ENCODE measurements at regions not wholly inside any gene's neighbourhood (a gene's known extent, or its start where the extent isn't known, plus 50 kb on each side); places are given as distances from the start of the nearest gene placed in this dataset.

DNA sequence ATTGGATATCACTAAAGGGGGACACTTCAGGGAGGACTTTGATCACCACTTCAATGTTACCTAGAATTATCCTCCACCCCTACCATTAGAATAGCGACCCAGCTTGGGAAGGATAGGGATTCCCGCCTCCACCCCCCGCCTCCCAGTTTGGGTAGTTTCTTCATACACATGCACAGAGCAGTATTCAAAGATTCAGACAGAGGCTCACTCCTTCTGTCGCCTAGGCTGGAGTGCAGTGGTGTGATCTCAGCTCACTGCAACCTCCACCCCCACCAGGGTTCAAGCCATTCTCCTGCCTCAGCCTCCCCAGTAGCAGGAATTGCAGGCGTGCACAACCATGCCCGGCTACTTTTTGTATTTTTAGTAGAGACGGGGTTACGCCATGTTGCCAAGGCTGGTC, 1166.1 kb downstream of the TYW1 start:
- intact Hi-C loops (cut with micrococcal nuclease) = no loop called here
- TF ChIP-seq, protein P1, sequence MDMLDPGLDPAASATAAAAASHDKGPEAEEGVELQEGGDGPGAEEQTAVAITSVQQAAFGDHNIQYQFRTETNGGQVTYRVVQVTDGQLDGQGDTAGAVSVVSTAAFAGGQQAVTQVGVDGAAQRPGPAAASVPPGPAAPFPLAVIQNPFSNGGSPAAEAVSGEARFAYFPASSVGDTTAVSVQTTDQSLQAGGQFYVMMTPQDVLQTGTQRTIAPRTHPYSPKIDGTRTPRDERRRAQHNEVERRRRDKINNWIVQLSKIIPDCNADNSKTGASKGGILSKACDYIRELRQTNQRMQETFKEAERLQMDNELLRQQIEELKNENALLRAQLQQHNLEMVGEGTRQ (IDR thresholded peaks at IDR 0.05; ENCODE audit: low read depth, low read length) = no peak
- TF ChIP-seq, protein P2, sequence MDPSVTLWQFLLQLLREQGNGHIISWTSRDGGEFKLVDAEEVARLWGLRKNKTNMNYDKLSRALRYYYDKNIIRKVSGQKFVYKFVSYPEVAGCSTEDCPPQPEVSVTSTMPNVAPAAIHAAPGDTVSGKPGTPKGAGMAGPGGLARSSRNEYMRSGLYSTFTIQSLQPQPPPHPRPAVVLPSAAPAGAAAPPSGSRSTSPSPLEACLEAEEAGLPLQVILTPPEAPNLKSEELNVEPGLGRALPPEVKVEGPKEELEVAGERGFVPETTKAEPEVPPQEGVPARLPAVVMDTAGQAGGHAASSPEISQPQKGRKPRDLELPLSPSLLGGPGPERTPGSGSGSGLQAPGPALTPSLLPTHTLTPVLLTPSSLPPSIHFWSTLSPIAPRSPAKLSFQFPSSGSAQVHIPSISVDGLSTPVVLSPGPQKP (IDR thresholded peaks at IDR 0.05; ENCODE audit: borderline replicate concordance, low read depth, low read length) = no peak
- TF ChIP-seq CEBPB (IDR thresholded peaks at IDR 0.05; ENCODE audit: low read depth, low read length) (no peak), RCOR1 (IDR thresholded peaks at IDR 0.05; ENCODE audit: insufficient replicate concordance, low read length) (no peak), BHLHE40 (IDR thresholded peaks at IDR 0.05; ENCODE audit: low read depth, low read length) (no peak), MXI1 (IDR thresholded peaks at IDR 0.05; ENCODE audit: borderline replicate concordance, low read depth, low read length) (no peak), POLR2A (IDR thresholded peaks at IDR 0.05; ENCODE audit: low read depth, low read length) (no peak), NFE2L2 (IDR thresholded peaks at IDR 0.05; ENCODE audit: low read depth, low read length) (no peak), MAZ (IDR thresholded peaks at IDR 0.05; ENCODE audit: borderline replicate concordance, low read depth, low read length) (no peak), CHD1 (IDR thresholded peaks at IDR 0.05; ENCODE audit: low read depth, low read length) (no peak), FOS (IDR thresholded peaks at IDR 0.05; ENCODE audit: low read depth, low read length) (no peak), MAFK (IDR thresholded peaks at IDR 0.05; ENCODE audit: low read depth, low read length) (no peak), RAD21 (IDR thresholded peaks at IDR 0.05; ENCODE audit: low read length) (no peak)
- TF ChIP-seq, protein P3, sequence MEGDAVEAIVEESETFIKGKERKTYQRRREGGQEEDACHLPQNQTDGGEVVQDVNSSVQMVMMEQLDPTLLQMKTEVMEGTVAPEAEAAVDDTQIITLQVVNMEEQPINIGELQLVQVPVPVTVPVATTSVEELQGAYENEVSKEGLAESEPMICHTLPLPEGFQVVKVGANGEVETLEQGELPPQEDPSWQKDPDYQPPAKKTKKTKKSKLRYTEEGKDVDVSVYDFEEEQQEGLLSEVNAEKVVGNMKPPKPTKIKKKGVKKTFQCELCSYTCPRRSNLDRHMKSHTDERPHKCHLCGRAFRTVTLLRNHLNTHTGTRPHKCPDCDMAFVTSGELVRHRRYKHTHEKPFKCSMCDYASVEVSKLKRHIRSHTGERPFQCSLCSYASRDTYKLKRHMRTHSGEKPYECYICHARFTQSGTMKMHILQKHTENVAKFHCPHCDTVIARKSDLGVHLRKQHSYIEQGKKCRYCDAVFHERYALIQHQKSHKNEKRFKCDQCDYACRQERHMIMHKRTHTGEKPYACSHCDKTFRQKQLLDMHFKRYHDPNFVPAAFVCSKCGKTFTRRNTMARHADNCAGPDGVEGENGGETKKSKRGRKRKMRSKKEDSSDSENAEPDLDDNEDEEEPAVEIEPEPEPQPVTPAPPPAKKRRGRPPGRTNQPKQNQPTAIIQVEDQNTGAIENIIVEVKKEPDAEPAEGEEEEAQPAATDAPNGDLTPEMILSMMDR (conservative IDR thresholded peaks at IDR 0.05; ENCODE audit: low read depth, low read length) = no peak
- Histone ChIP-seq H3K36me3 (ENCODE audit: control insufficient read depth, insufficient read depth, low read length) (no peaks in the 10 kb centered on the region), H2BK120ac (ENCODE audit: low read depth, low read length) (no peak overlapping the region), H3K4ac (ENCODE audit: low read depth, low read length) (no peak overlapping the region), H3K18ac (ENCODE audit: low read depth, low read length) (no peak overlapping the region), H3K14ac (replicated peaks; ENCODE audit: low read depth, low read length) (no peak overlapping the region), H4K91ac (ENCODE audit: insufficient read depth, low read depth, low read length) (no peak overlapping the region), H3K79me1 (ENCODE audit: low read depth in 1 of 2, low read length in 2 of 2) (no peaks in the 10 kb centered on the region), H3K9me1 (ENCODE audit: insufficient read depth, low read length) (no peaks in the 10 kb centered on the region), H4K5ac (ENCODE audit: low read depth, low read length) (no peak overlapping the region), H2BK5ac (ENCODE audit: low read depth, low read length, poor library complexity, severe bottlenecking) (no peak overlapping the region), H3K27me3 (ENCODE audit: control insufficient read depth, insufficient read depth, low read length) (no peaks in the 10 kb centered on the region), H3K27ac (ENCODE audit: insufficient read depth, low read length) (no peak overlapping the region), H3K56ac (ENCODE audit: extremely low read depth, insufficient read depth, low read length) (no peak overlapping the region), H2BK15ac (ENCODE audit: low read depth, low read length) (no peak overlapping the region), H3K9me3 (ENCODE audit: control insufficient read depth, insufficient read depth, low read length) (peaks cover 4% of the 10 kb centered on the region; the same call in 1 of the 2 replicates), H4K20me1 (ENCODE audit: insufficient read depth, low read length) (no peaks in the 10 kb centered on the region), H3K9ac (ENCODE audit: low read depth, low read length) (no peak overlapping the region), H2AFZ (replicated peaks; ENCODE audit: low read length, poor library complexity) (no peak overlapping the region), H2AK9ac (replicated peaks; ENCODE audit: low read depth, low read length, poor library complexity) (no peak overlapping the region), H3K4me2 (ENCODE audit: low read depth, low read length) (no peak overlapping the region), H2AK5ac (ENCODE audit: low read depth, low read length) (no peak overlapping the region), H3K4me1 (ENCODE audit: control insufficient read depth, insufficient read depth, low read length) (no peaks in the 10 kb centered on the region), H2BK20ac (ENCODE audit: low read depth, low read length) (no peak overlapping the region), H3K4me3 (ENCODE audit: insufficient read depth, low read depth, low read length) (no peak overlapping the region), H3K23ac (ENCODE audit: low read depth, low read length) (no peak overlapping the region), H4K8ac (ENCODE audit: low read depth in 2 of 2, low read length in 2 of 2) (no peak overlapping the region)
- DNase-seq (no peak), ATAC-seq (ENCODE audit: low read depth) (no peak)
- CTCF ChIA-PET = no interaction called here
- in situ Hi-C loops (cut with MboI; ENCODE audit: low sequenced_read_pairs) = no loop called here
- dilution Hi-C loops (cut with HindIII; ENCODE audit: low sequenced_read_pairs, unreplicated experiment) = no loop called here
- WGBS, 2 experiments (ENCODE audit: extremely low coverage in 2 of 2, insufficient read length in 1 of 2) = 68% methylated on average over 4 of the region's 8 CpGs; no CpG with 5 or more reads in 1 of the 2 experiments
- POLR2A ChIA-PET (ENCODE audit: unreplicated experiment) = no interaction called here
- BruUV-seq (replicated peaks) = no TSS peak

Measured in IMR-90 (cell line).